VCaP (cell line): ENCODE measurements at regions not wholly inside any gene's neighbourhood (a gene's known extent, or its start where the extent isn't known, plus 50 kb on each side); places are given as distances from the start of the nearest gene placed in this dataset.
A peak's percentile ranks its signal among the peaks of the same experiment; 100 is the strongest.

Experiments used
- H3K27ac ChIP-seq: fragments of 450-650 bp; 2 replicates; pipeline ENCODE4 v1.5.1; 2017
- CTCF ChIP-seq: fragments of 450-650 bp; conservative IDR thresholded peaks from 2 replicates; pipeline ENCODE4 v1.5.1; 2017; ENCODE audit warnings: mild to moderate bottlenecking, moderate library complexity

GRCh38 chr22:44549701-44550100, 51.7 kb upstream of the RTL6 start:
- peak overlapping the region; percentile 85 for H3K27ac ChIP-seq
- no peak for TF ChIP-seq CTCF

- TF ChIP-seq CTCF = no peak
- H3K27ac ChIP-seq = no peak overlapping the region
These were observed 50.9 kb upstream of the RTL6 start for GRCh38 chr22:44548981-44549380.
